Cerebellar cortex (tissue), 1 donor: ENCODE measurements at regions not wholly inside any gene's neighbourhood (a gene's known extent, or its start where the extent isn't known, plus 50 kb on each side); places are given as distances from the start of the nearest gene placed in this dataset.
"Not testable (repeated sequence)": the region's sequence is repeated elsewhere in the genome, so short reads cannot be mapped to it uniquely, and the experiment has no call there.

Source experiments
- DNase-seq: peaks from one replicate; pipeline ENCODE4 v3.0.0-alpha.2; 2015; ENCODE audit warnings: low spot score

DNA sequence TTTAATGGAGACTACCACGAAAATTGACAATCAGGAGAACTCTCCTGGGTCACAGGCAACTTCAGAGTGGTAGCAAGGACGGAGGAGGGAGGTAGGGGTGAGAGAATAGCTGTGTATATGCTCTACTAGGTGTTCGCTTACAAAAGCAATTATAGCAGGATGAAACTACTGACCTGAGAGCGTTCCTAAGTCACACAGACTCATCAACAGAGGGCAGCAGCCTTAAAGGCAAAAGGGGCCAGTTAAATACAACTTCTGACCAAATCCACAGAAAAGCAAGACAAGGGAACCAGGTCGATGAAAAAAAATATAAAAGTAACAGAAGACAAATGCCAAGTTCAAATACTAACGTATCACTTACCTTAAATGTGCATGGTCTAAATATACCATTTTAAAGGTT lies 894.6 kb downstream of the PLOD2 start:
- no peak for DNase-seq

DNA sequence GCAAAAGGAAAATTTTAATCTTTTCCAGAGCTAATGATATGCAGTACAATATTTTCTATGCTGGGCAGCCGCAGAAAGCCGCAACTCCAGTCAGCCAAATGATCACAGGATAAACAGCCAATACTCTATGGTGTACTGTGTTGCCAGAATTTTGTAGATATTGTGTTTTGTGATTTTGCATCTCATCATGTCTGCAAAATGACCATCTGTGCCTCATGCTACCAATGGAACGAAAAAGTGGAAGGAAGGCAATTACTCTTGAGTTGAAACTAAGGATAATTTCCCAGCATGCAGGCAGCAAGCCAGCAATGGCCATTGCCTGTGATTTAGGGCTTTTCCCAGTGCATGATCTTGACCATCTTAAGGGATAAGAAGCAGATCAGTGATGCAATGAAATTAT lies 891.9 kb downstream of the PLOD2 start:
- no peak for DNase-seq

DNA sequence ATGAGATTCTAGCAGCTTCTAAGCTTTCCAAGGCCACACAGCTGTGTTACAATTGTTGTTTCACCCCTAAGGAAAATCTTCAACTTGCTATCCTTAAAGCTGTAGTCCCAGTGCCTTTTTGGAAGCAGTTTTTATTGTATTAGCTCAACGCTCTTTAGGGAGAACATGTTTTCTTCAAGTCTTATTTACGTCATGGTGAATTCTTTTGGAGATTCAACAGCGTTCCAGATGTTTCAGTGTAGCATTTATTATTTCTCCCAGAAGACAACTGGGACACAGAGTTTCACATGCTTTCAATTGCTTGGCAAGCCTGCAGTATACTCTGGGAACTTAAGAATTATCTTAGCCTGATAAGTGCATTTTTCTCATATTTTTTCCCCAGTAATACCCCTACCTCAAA lies 888.3 kb downstream of the PLOD2 start:
- DNase-seq, result no peak

DNA sequence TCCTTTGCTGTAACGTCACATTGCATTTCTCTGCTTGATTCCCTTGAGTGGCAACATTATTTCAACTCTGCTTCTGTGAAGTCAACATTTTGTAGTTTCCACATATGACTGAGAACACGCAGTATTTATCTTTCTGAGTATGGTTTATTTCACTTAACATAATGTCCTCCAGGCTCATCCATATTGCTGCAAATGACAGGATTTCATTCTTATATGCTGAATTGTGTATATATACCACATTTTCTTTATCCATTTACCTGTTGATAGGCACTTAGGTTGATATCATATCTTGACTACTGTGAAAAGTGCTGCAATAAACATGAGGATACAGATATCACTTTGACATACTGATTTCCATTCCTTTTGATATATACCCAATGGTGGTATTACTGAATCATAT lies 878.5 kb downstream of the PLOD2 start:
- DNase-seq, result no peak

DNA sequence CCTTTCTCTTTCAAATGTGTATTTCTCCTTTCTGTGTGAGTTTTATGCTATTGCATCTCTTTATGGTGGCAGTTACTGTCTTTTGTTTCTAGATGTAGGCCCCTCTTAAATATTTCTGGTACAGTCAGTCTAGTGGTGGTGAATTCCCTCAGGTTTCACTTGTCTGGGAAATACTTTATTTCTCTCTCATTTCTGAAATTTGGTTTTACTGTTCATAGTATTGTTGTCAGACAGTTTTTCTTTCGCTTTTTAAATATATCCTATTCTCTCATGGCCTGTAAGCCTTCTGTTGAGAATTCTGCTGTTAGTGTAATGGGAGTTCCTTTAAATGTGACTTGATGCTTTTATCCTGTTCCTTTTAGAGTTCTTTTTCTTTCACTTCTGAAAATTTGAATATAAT lies 874.0 kb downstream of the PLOD2 start:
- DNase-seq, result no peak

DNA sequence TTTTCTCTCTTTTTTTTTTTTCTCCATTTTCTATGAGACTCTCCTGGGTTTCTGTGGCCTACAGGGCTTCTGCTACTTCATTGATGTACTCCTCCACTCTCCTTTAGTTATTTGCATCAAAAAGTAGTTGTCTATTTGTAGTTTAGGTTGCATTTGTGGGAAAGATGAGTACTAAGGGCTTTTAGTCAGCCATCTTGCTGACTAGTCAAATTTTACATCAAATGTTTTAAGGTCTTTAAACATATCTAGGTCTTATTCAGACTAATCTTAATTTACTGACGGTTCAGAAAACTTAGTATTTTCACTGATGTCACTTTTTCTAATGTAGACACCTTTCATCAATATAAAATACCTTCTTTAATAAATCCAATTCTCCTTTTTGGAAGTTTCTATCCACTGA lies 871.0 kb downstream of the PLOD2 start:
- no peak for DNase-seq

DNA sequence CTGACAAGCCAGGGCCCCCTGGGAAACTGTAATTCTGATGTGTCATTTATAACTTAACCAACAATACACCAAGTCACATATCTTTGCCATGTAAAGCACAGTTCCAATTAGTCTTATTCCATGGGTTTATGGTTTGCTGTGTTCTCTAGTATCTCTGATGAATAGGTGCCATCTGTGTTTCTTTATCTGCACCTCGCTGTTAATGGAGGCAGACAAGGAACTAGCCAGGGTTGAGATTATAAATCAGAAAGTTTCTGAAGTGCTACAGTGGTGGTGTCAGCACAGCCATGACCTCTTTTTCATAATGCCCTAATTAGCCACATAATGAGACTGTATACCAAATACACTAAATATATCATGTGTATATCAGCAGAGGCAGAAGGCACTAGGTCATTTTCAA lies 866.4 kb downstream of the PLOD2 start:
- no peak for DNase-seq

DNA sequence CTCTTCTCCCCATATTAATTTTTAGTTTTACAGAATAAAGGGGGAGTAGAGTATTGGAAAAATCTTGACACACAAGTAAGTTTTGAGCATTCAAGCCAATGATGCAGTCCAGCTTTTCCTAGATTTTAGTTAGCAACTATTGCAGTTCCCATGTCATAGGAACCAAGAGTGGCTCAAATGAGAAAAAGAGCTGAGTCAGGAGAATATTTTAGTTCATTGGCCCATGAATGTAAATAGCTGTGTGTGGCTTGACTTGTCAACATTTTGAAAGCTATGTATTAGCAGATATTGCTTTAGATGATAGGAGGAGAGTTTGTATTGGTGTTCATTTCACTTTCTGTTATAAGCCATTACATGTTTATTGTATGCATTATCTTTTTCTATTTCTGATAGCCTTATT lies 853.7 kb downstream of the PLOD2 start:
- no peak for DNase-seq

DNA sequence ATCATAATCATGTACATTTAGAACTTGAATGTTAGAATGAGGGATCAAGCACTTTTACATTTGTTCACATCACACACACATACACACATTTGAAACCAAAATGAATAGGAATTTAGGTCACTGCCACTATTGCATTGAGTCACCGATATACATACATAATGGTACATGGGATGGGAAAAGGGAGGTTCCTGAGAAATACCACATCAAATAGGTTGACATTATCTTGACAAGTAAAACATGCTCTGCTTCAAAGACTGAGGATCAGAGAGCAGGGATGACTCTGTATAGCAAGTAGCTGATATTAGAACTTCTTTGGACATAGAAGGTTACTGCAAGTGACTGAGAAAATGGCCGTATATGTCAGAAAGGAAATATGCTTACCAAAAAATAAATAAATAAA lies 847.2 kb downstream of the PLOD2 start:
- DNase-seq, result no peak

DNA sequence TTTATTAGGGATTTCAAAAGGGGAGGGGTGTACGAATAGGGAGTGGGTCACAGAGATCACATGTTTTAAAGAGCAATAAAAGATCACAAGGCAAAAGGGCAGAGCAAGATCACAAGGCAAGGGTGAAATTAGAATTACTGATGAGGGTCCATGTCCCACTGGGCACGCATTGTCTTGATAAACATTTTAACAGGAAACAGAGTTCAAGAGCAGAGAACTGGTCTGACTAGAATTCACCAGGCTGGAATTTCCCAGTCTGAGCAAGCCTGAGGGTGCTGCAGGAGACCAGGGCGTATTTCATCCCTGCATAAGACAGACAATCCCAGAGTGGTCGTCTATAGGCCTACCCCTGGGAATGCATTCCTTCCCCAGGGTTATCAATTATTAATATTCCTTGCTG lies 844.7 kb downstream of the PLOD2 start:
- not testable (repeated sequence) for DNase-seq

DNA sequence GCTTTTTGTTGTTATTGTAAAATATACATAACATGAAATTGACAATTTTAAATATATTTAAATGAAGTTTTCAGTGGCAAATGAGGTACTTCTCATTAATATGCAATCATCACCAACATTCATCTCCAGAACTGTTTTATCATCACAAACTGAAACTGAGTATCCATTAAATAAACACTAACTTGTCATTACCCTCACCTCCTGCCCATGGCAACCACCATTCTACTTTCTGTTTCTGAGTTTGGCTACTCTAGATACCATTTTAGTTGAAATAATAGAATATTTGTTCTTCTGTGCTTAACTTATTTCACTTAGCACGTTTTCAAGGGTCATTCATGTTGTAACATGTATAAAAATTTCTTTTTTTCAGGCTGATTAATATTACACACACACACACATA lies 834.3 kb downstream of the PLOD2 start:
- DNase-seq, result no peak

DNA sequence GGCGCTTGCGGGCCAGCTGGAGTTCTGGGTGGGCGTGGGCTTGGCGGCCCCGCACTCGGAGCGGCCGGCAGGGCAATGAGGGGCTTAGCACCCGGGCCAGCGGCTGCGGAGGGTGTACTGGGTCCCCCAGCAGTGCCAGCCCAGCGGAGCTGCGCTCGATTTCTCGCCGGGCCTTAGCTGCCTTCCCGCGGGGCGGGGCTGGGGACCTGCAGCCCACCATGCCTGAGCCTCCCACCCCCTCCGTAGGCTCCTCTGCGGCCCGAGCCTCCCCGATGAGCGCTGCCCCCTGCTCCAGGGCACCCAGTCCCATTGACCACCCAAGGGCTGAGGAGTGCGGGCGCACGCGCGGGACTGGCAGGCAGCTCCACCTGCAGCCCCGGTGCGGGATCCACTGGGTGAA lies 827.6 kb downstream of the PLOD2 start:
- not testable (repeated sequence) for DNase-seq

DNA sequence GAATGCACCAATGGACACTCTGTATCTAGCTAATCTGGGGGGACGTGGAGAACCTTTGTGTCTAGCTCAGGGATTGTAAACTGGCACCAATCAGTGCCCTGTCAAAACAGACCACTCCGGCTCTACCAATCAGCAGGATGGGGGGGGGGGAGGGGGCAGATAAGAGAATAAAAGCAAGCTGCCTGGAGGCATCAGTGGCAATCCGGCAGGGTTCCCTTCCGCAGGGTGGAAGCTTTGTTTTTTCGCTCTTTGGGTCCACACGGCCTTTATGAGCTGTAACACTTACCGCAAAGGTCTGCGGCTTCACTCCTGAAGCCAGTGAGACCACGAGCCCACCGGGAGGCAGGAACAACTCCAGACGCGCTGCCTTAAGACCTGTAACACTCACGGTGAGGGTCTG lies 827.1 kb downstream of the PLOD2 start:
- no peak for DNase-seq

DNA sequence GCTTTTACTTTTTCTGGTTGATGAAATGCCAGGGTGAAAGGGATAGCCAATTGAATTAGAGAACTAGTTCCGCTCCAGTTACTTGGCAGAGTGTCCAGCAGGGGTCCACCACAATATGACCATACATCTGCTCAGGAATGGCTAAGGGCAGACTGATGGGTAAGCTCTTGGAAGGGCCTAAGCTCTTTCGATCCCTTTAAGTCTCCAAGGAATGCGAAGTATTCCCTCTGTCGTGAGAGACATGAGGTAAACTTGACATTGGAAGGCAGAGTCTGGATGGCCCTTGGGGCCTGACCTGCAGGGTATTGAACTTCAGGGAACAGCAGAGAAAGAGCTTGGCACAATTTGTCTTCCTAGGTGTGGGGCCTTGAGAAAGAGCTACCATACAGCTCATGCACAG lies 805.8 kb downstream of the PLOD2 start:
- DNase-seq, result no peak

DNA sequence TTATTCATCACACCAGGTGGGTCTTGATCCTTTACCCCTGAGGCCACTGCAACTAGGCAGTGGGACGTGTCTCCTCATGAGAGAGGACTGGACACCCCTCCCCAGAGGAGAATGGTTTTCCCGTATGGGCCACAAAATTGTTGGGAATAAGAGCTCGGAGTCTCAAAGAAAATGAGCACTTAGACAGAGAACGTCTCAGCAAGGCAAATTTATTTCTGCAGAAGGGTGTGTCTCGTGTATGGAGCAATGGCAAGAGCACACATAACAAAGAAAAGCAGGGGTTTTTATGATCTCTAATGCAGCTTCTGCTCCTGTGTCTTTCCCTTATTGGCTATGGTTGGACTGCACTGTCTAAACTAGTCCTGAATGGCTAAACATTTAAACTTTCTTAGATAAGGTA lies 803.5 kb downstream of the PLOD2 start:
- no peak for DNase-seq

DNA sequence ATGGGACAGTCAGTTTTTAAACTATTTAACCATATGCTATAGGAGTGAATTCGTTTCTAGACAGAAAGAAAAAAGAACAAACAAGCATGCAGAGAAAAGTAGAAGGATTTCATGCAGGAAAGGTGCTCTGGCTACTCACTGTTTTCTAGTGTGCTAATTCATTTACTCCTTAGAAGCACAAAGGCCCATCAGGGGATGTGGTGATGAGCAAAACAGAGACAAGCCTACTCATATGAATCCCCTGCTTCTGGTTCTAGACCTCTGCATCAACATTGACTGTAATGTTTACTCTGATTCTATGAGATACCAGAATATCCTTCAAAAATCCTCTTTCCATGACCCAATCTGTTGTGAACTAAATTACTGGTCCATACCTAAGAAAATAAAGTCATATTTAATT lies 801.9 kb downstream of the PLOD2 start:
- DNase-seq, result no peak

DNA sequence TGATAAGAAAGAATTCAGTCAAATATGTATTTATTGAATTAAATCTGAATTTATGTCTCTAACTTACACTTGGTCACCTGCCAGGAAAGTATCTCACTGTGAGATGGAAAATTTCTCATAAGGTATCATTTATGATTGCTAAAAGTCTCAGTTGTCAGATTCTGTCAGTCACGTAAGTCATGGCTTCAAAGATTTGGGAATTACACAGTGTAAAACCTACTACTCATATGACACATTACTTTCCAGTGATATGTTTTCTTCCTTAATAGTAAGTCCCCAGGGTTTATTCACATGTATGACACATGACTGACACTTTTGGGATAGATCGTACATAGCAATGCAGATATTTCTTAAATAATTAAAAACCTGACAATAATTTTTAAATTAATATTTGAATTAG lies 792.2 kb downstream of the PLOD2 start:
- no peak for DNase-seq

DNA sequence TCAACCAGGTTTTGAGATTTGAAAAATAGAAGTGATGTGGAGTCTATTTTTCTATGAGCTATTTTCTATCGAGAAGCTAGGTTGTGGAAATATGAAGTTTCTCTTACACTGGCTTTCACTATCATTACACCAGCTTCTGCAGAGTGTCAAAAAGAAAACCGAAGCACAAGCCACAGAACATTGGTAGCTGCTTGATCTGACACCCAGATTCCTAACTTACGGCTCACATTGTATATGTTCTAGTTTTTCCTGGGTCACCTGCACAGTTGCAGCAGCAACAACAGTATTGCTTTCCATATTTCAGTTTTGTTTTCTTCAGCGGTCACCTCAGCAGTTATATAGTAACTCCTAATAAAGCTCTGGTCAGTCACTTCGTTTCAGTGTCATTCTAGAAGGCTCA lies 790.1 kb downstream of the PLOD2 start:
- no peak for DNase-seq

DNA sequence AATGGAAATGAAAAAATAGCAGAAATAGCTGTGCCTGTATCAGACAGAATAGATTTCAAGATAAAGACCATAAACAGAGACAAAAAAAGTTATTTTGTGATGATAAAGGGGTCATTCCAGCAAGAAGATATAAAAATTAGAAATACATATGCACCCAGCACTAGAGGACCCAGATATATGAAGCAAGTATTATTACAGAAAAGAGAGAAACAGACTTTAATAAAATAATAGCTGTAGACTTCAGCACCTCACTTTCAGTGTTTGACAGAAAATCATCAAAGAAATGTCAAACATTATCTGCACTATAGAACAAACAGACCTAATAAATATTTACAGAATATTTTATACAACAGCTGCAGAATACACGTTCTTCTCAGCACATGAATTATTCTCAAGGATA lies 783.7 kb downstream of the PLOD2 start:
- DNase-seq, result no peak

DNA sequence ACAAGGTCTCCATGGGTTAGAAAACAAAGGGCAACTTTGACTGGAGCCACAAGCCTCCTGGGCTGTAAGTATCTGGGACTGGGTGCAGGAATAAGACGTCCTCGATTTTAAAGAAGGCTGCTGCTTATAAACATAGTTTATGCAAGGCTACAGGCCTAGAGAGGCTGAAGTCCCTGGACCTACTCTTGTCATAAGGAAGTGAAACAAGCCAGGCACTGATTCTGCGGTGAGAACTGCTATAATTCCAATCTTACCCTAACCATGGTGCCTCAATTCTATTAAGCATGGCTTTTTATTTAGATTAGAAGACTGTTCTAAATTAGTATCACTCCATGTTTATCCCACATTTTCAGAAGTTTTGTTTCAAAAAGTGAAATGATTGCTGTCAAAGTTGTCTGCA lies 777.6 kb downstream of the PLOD2 start:
- no peak for DNase-seq

DNA sequence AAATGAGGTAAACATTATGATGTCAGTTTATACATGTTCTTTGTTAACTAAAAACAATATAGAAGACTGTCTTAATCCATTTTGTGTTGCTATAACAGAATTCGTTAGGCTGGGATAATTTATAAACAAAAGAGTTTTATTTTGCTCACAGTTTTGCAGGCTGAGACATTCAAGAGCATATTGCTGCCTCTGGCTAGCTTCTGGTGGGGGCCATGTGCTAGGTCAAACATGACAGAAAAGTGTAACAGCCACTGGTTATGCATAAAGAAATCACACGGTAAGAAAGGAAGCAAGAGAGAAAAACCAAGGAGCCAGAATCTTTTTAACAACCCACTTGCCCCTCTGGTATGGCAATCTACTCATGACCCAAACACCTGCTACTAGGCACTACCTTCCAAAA lies 776.7 kb downstream of the PLOD2 start:
- DNase-seq, result no peak

DNA sequence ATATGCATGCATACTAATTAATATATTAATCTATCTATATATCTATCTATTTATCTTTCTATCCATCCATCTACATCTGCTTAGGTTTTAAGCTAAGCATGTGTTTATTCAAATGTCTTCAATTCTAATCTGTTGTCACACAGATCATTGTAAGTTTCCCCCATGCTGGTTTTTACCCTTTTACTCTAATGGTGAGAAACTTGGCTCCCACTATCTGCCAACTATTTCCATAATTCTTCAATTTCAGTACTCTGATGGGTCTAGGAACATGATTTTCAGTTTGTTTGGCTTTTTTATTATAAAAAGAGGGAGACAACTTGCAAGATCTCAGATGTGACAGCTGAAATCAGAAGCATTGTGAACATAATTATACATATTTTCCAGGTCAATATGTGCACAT lies 773.8 kb downstream of the PLOD2 start:
- DNase-seq, result no peak

DNA sequence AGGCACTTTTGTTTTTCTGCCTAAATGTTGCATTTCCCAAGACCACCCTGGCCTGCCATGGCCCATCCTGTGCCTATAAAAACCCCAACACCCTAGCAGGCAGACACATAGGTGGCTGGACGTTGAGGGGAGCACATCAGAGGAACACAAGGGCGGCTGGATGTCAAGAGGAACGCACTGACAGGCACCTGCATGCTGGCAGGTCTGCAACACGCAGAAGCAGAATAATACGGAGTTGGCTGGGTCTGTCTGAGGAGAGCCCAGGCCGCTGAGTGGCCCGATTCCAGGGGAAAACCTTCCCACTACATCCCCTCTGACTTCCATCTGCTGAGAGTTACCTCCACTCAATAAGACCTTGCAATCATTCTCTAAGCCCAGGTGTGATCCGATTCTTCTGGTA lies 765.6 kb downstream of the PLOD2 start:
- DNase-seq, result no peak

DNA sequence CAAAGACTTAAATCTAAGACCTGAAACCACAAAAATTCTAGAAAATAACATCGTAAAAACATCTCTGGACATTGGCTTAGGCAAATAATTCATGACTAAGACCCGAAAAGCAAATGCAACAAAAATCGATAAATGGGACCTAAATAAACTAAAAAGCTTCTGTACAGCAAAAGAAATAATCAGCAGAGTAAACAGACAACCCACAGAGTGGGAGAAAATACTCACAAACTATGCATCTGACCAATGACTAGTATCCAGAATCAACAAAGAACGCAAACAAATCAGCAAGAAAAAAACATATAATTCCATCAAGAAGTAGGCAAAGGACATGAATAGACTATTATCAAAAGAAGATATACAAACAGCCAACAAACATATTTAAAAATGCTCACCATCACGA lies 749.4 kb downstream of the PLOD2 start:
- DNase-seq, result no peak

DNA sequence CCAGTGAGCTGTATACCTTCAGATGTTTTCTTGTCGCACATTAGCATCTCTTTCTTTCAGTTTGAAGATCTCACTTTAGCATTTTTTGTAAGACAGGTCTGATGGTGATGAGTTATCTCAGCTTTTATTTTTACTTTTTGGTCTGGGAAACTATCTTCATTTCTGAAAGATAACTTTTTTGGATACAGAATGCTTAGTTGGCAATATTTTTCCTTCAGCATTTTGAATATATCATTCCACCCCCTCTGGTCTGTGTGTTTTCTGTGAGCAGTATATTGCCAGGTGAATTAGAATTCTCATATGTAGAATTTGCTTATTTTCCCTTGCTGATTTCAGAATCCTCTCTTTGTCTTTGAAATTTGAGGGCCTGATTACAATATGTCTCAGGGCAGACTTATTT lies 743.3 kb downstream of the PLOD2 start:
- no peak for DNase-seq
